ENCODE measurements at regions not wholly inside any gene's neighbourhood (a gene's known extent, or its start where the extent isn't known, plus 50 kb on each side); places are given as distances from the start of the nearest gene placed in this dataset.
A peak's percentile ranks its signal among the peaks of the same experiment; 100 is the strongest.

DNA sequence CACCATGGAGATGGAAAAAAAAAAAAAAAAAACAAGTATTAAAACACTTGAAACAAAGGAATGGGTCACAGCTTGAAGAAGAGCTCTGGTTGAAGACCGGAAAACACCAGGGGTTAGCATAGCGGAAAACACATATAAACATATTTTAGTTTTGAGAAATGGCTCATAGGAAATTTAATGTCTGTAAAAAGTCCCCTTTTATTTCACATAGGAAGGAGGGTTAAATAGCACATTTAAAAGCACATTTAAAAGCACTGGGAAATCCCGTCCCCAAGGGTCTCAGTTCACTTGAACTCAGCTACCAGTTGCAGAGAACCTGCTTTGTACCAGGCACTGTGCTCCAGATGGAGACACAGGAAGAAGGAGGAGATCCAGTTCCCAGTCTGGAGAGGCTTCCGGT lies 65.5 kb downstream of the KCNE4 start:
- H3K4me3 ChIP-seq (ENCODE audit: control insufficient read depth, low read depth, low read length), result no peak overlapping the region
- TF ChIP-seq, protein P1, sequence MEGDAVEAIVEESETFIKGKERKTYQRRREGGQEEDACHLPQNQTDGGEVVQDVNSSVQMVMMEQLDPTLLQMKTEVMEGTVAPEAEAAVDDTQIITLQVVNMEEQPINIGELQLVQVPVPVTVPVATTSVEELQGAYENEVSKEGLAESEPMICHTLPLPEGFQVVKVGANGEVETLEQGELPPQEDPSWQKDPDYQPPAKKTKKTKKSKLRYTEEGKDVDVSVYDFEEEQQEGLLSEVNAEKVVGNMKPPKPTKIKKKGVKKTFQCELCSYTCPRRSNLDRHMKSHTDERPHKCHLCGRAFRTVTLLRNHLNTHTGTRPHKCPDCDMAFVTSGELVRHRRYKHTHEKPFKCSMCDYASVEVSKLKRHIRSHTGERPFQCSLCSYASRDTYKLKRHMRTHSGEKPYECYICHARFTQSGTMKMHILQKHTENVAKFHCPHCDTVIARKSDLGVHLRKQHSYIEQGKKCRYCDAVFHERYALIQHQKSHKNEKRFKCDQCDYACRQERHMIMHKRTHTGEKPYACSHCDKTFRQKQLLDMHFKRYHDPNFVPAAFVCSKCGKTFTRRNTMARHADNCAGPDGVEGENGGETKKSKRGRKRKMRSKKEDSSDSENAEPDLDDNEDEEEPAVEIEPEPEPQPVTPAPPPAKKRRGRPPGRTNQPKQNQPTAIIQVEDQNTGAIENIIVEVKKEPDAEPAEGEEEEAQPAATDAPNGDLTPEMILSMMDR (IDR thresholded peaks at IDR 0.05; ENCODE audit: control insufficient read depth, insufficient read depth, low read depth, low read length, missing control alignments), result no peak
- no peak for DNase-seq (ENCODE audit: low read depth)

GRCh38 chr2:223121283-223121682 lies 69.3 kb downstream of the KCNE4 start:
- TF ChIP-seq, protein P1 (IDR thresholded peaks at IDR 0.05; ENCODE audit: control insufficient read depth, insufficient read depth, low read depth, low read length, missing control alignments), result no peak
- no peak for DNase-seq (ENCODE audit: low read depth)
- no peak overlapping the region for H3K4me3 ChIP-seq (ENCODE audit: control insufficient read depth, low read depth, low read length)

GRCh38 chr2:223122781-223123180 lies 70.8 kb downstream of the KCNE4 start:
- H3K4me3 ChIP-seq (ENCODE audit: control insufficient read depth, low read depth, low read length), result no peak overlapping the region
- no peak for DNase-seq (ENCODE audit: low read depth)
- TF ChIP-seq, protein P1 (IDR thresholded peaks at IDR 0.05; ENCODE audit: control insufficient read depth, insufficient read depth, low read depth, low read length, missing control alignments), result no peak

DNA sequence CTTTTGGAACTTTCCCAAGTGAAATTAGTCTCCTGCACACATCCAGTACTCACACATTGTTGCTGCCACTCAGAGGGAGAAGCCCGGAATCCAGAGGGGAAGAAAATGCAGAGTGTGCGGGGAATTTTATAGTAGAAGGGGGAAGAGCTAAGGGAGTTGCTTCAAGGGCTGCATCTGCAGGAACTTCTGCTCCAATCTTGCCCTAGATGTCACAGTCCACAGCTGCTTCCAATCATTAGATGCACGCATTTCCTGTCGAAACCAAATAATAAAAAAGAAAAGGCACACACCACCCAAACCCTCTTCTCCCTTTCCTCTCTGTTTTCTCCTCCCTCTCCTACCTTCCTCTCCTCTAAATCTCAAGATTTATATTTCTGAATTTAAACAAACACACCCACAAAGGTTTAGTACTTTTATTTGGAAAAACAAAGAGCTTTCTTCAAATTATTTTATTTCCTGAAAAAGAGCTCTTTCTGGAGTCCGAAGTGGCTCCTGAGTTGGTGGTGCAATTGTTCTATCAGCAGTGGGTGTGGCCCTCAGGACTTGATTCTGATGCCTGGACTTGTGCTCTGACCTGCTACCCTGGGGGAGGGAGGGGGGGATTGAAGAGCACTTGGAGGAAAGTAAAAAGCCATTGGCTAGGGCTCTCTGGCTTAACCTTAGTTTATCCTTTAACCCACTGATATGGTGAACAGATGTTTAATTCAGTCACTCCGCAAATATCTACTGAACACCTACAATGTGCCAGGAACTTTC lies 72.0 kb downstream of the KCNE4 start:
- H3K4me3 ChIP-seq (ENCODE audit: control insufficient read depth, low read depth, low read length), result no peak overlapping the region
- peak; percentile 46 for DNase-seq (ENCODE audit: low read depth)
- TF ChIP-seq, protein P1 (IDR thresholded peaks at IDR 0.05; ENCODE audit: control insufficient read depth, insufficient read depth, low read depth, low read length, missing control alignments), result no peak

DNA sequence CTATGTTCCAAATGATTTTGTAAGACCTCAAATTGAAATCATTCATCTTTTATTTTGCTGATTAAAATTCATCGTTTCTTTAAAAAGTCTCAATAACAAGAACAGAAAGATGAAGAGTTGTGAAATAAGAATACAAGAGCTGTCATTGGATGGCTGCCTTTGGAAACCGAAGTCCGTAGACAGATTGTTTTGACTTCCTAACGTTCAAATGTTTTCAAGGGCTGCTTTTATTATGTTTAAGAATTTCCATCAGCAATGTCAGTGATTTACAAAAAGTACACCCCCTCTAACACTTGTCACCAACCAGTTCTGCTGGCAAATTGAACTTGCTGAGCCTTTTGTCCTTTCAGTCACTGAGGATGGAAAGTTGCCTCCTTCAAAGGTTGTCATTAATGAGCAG lies 89.6 kb downstream of the KCNE4 start:
- DNase-seq (ENCODE audit: low read depth), result no peak
- H3K4me3 ChIP-seq (ENCODE audit: control insufficient read depth, low read depth, low read length), result no peak overlapping the region
- TF ChIP-seq, protein P1 (IDR thresholded peaks at IDR 0.05; ENCODE audit: control insufficient read depth, insufficient read depth, low read depth, low read length, missing control alignments), result no peak

- TF ChIP-seq, protein P1 (IDR thresholded peaks at IDR 0.05; ENCODE audit: control insufficient read depth, insufficient read depth, low read depth, low read length, missing control alignments), result no peak
- no peak overlapping the region for H3K4me3 ChIP-seq (ENCODE audit: control insufficient read depth, low read depth, low read length)
- DNase-seq (ENCODE audit: low read depth), result no peak
Observed at GRCh38 chr2:223142118-223142517, 90.1 kb downstream of the KCNE4 start.

All from AG09309 (cell line).